IMR-90 (cell line): ENCODE measurements at regions not wholly inside any gene's neighbourhood (a gene's known extent, or its start where the extent isn't known, plus 50 kb on each side); places are given as distances from the start of the nearest gene placed in this dataset.

Source experiments
- ATAC-seq: fragments of 200-7000 bp; cut with Tn5 transposase; 2 replicates; pipeline ENCODE4 v1.9.1; 2020; ENCODE audit warnings: low read depth, mild to moderate bottlenecking, moderate library complexity
- BruUV-seq: library from RNA; stranded (reverse); fragments of 400-500 nt; replicated peaks from 2 replicates; lab custom pipeline; 2021; lab: Mats Ljungman, UMichigan
- CTCF ChIA-PET: fragments of 300-600 bp; formaldehyde crosslinking; extraction: SDS; loops from one replicate; lab custom pipeline; 2021; ENCODE audit warnings: antibody characterized with exemption; lab: Yijun Ruan, JAX
- POLR2A ChIA-PET: fragments of 300-600 bp; sonication (Branson Sonifier 250); formaldehyde crosslinking; loops from one replicate; lab custom pipeline; 2022; ENCODE audit warnings: antibody characterized with exemption; ENCODE audit not compliant: unreplicated experiment; lab: Charles Lee
- DNase-seq: peaks from one replicate; pipeline ENCODE4 v3.0.0; 2013
- H2AFZ ChIP-seq: replicated peaks from 2 replicates; pipeline ENCODE3; 2013; ENCODE audit warnings: low read length, mild to moderate bottlenecking; ENCODE audit not compliant: poor library complexity
- H2AK5ac ChIP-seq: 2 replicates; pipeline ENCODE4 v1.6.1; 2013; ENCODE audit warnings: low read depth, low read length, inconsistent platforms
- H2AK9ac ChIP-seq: replicated peaks from 2 replicates; pipeline ENCODE3; 2013; ENCODE audit warnings: mild to moderate bottlenecking, low read depth, low read length, moderate library complexity; ENCODE audit not compliant: poor library complexity
- H2BK120ac ChIP-seq: 2 replicates; pipeline ENCODE4 v1.6.1; 2013; ENCODE audit warnings: low read depth, low read length, inconsistent platforms
- H2BK15ac ChIP-seq: 3 replicates; pipeline ENCODE4 v1.6.1; 2013; ENCODE audit warnings: low read depth, low read length, inconsistent platforms
- H2BK20ac ChIP-seq: 2 replicates; pipeline ENCODE4 v1.6.1; 2013; ENCODE audit warnings: low read depth, mild to moderate bottlenecking, inconsistent platforms, low read length, moderate library complexity
- H2BK5ac ChIP-seq: 2 replicates; pipeline ENCODE4 v1.6.1; 2013; ENCODE audit warnings: mild to moderate bottlenecking, low read depth, low read length, inconsistent platforms; ENCODE audit not compliant: poor library complexity, severe bottlenecking
- H3K14ac ChIP-seq: replicated peaks from 2 replicates; pipeline ENCODE4 v1.6.1; 2013; ENCODE audit warnings: low read depth, low read length, inconsistent platforms
- H3K18ac ChIP-seq: 2 replicates; pipeline ENCODE4 v1.6.1; 2013; ENCODE audit warnings: low read depth, low read length, control low read depth
- H3K23ac ChIP-seq: 2 replicates; pipeline ENCODE4 v1.6.1; 2013; ENCODE audit warnings: low read depth, low read length, inconsistent platforms
- H3K27ac ChIP-seq: 2 replicates; pipeline ENCODE4 v1.5.1; 2013; ENCODE audit warnings: mild to moderate bottlenecking, control low read depth, low read length; ENCODE audit not compliant: insufficient read depth
- H3K27me3 ChIP-seq: 2 replicates; pipeline ENCODE4 v1.6.1; 2013; ENCODE audit warnings: low read length; ENCODE audit not compliant: control insufficient read depth, insufficient read depth
- H3K36me3 ChIP-seq: 2 replicates; pipeline ENCODE4 v1.6.1; 2013; ENCODE audit warnings: low read length, mixed read lengths; ENCODE audit not compliant: control insufficient read depth, insufficient read depth
- H3K4ac ChIP-seq: 2 replicates; pipeline ENCODE4 v1.6.1; 2013; ENCODE audit warnings: low read depth, low read length, inconsistent platforms
- H3K4me1 ChIP-seq: 2 replicates; pipeline ENCODE4 v1.6.1; 2013; ENCODE audit warnings: low read length, mixed read lengths; ENCODE audit not compliant: control insufficient read depth, insufficient read depth
- H3K4me2 ChIP-seq: 2 replicates; pipeline ENCODE4 v1.6.1; 2013; ENCODE audit warnings: low read depth, mild to moderate bottlenecking, control low read depth, low read length, moderate library complexity
- H3K4me3 ChIP-seq: 2 replicates; pipeline ENCODE4 v1.5.1; 2013; ENCODE audit warnings: low read depth, mild to moderate bottlenecking, control low read depth, low read length, moderate library complexity; ENCODE audit not compliant: insufficient read depth
- H3K56ac ChIP-seq: 2 replicates; pipeline ENCODE4 v1.6.1; 2013; ENCODE audit warnings: low read length, inconsistent platforms; ENCODE audit not compliant: insufficient read depth; ENCODE audit errors: extremely low read depth
- H3K79me1 ChIP-seq, 2 experiments: 2 replicates each; pipeline ENCODE4 v1.6.1; 2013; ENCODE audit warnings: low read length in 2 of 2, inconsistent platforms in 1 of 2, low read depth in 1 of 2
- H3K9ac ChIP-seq: 2 replicates; pipeline ENCODE4 v1.6.1; 2013; ENCODE audit warnings: low read depth, low read length, control low read depth
- H3K9me1 ChIP-seq: 2 replicates; pipeline ENCODE4 v1.6.1; 2013; ENCODE audit warnings: low read length, inconsistent platforms; ENCODE audit not compliant: insufficient read depth
- H3K9me3 ChIP-seq: 2 replicates; pipeline ENCODE4 v1.6.1; 2013; ENCODE audit warnings: low read length; ENCODE audit not compliant: control insufficient read depth, insufficient read depth
- H4K20me1 ChIP-seq: 2 replicates; pipeline ENCODE4 v1.6.1; 2013; ENCODE audit warnings: low read length, inconsistent platforms; ENCODE audit not compliant: insufficient read depth
- H4K5ac ChIP-seq: 2 replicates; pipeline ENCODE4 v1.6.1; 2013; ENCODE audit warnings: mild to moderate bottlenecking, low read depth, low read length, control low read depth
- H4K8ac ChIP-seq, 2 experiments: 2 replicates each; pipeline ENCODE4 v1.6.1; 2013; ENCODE audit warnings: low read depth in 2 of 2, low read length in 2 of 2, control low read depth in 1 of 2, inconsistent platforms in 1 of 2
- H4K91ac ChIP-seq: 2 replicates; pipeline ENCODE4 v1.6.1; 2013; ENCODE audit warnings: low read depth, low read length, inconsistent platforms; ENCODE audit not compliant: insufficient read depth
- CEBPB ChIP-seq: IDR thresholded peaks from 2 replicates; pipeline ENCODE4 v1.6.1; 2012; ENCODE audit warnings: low read depth, low read length, improper control_type of control experiment
- CHD1 ChIP-seq: IDR thresholded peaks from 2 replicates; pipeline ENCODE4 v1.6.1; 2012; ENCODE audit warnings: low read depth, low read length, improper control_type of control experiment
- CTCF ChIP-seq: conservative IDR thresholded peaks from 2 replicates; pipeline ENCODE4 v1.5.1; 2012; ENCODE audit warnings: mild to moderate bottlenecking, low read depth, low read length, improper control_type of control experiment
- ELK1 ChIP-seq: fragments of 150-350 bp; IDR thresholded peaks from 2 replicates; pipeline ENCODE4 v1.6.1; 2016; ENCODE audit warnings: low read depth, mild to moderate bottlenecking, low read length, moderate library complexity, borderline replicate concordance
- MAFK ChIP-seq: IDR thresholded peaks from 2 replicates; pipeline ENCODE4 v1.6.1; 2012; ENCODE audit warnings: low read depth, low read length, improper control_type of control experiment
- MXI1 ChIP-seq: IDR thresholded peaks from 2 replicates; pipeline ENCODE4 v1.6.1; 2012; ENCODE audit warnings: low read depth, mild to moderate bottlenecking, low read length, moderate library complexity, borderline replicate concordance
- POLR2A ChIP-seq: IDR thresholded peaks from 2 replicates; pipeline ENCODE4 v1.6.1; 2012; ENCODE audit warnings: mild to moderate bottlenecking, low read depth, low read length
- RAD21 ChIP-seq: IDR thresholded peaks from 2 replicates; pipeline ENCODE4 v1.6.1; 2012; ENCODE audit warnings: low read length, improper control_type of control experiment
- WGBS, 2 experiments: methylation state at CpG; one replicate each; pipeline versions ENCODE4 v1.1.5 to v1.1.7; 2013; ENCODE audit warnings: missing lambda C conversion rate in 2 of 2; ENCODE audit not compliant: insufficient read length in 1 of 2; ENCODE audit errors: extremely low coverage in 2 of 2; 5-methylcytosine and 5-hydroxymethylcytosine counted together
- dilution Hi-C: fragments of 300-500 bp; cut with HindIII; formaldehyde crosslinking; loops from one replicate; pipeline ENCODE4 v1.14.3; 2018; ENCODE audit warnings: low sequenced_read_pairs; ENCODE audit not compliant: unreplicated experiment
- in situ Hi-C: fragments of 300-500 bp; cut with MboI; formaldehyde crosslinking; loops from 3 replicates; pipeline ENCODE4 v1.14.3; 2019; ENCODE audit warnings: low sequenced_read_pairs, inconsistent platforms, mixed read lengths
- intact Hi-C: fragments of 100-400 bp; cut with micrococcal nuclease; formaldehyde crosslinking; loops from 2 replicates; pipeline ENCODE4 v1.10.0; 2022

GRCh38 chr4:60365176-60365575, 835.0 kb upstream of the ADGRL3 start:
- Histone ChIP-seq H2AFZ (no peak overlapping the region), H2BK15ac (no peak overlapping the region), H3K23ac (no peak overlapping the region), H4K91ac (no peak overlapping the region), H3K4ac (no peak overlapping the region), H3K36me3 (no peaks in the 10 kb centered on the region), H3K18ac (no peak overlapping the region), H2BK20ac (no peak overlapping the region), H2BK120ac (no peak overlapping the region), H3K9ac (no peak overlapping the region), H3K14ac (no peak overlapping the region), H3K56ac (no peak overlapping the region), H3K9me1 (no peaks in the 10 kb centered on the region), H3K4me1 (no peaks in the 10 kb centered on the region), H3K9me3 (no peaks in the 10 kb centered on the region), H3K27me3 (no peaks in the 10 kb centered on the region), H3K27ac (no peak overlapping the region), H4K8ac (no peak overlapping the region), H4K20me1 (no peaks in the 10 kb centered on the region), H4K5ac (no peak overlapping the region), H2BK5ac (no peak overlapping the region), H2AK5ac (no peak overlapping the region), H3K4me2 (no peak overlapping the region), H2AK9ac (no peak overlapping the region), H3K79me1 (no peaks in the 10 kb centered on the region), H3K4me3 (no peak overlapping the region)
- no TSS peak for BruUV-seq
- intact Hi-C loops (no loop called here), dilution Hi-C loops (no loop called here), in situ Hi-C loops (no loop called here)
- TF ChIP-seq MXI1 (no peak), MAFK (no peak), RAD21 (no peak), CTCF (no peak), POLR2A (no peak), CEBPB (no peak), CHD1 (no peak), ELK1 (no peak)
- no CpG with 5 or more reads among the region's 3 CpGs for WGBS, 2 experiments
- no peak for ATAC-seq
- ChIA-PET CTCF (no interaction called here), POLR2A (no interaction called here)
- no peak for DNase-seq
